ENCODE measurements at regions not wholly inside any gene's neighbourhood (a gene's known extent, or its start where the extent isn't known, plus 50 kb on each side); places are given as distances from the start of the nearest gene placed in this dataset.

DNA sequence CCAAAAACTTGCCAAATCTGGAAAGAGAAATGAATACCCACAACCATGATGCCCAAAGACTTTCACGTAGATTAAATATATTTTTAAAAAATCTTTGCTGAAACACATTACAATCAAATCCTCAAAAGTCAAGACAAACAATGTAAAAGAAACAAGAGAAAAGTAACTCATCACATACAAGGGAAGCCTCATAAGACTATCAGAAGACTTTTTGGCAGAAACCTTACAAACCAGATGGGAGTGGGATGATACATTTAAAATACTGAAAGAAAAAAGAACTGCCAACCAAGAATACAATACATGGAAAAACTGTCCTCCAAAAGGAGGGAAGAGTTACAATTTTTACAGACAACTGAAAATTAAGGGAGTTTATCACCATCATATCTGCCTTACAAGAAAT lies 319.0 kb upstream of the INTU start:
- TF ChIP-seq, protein P1, sequence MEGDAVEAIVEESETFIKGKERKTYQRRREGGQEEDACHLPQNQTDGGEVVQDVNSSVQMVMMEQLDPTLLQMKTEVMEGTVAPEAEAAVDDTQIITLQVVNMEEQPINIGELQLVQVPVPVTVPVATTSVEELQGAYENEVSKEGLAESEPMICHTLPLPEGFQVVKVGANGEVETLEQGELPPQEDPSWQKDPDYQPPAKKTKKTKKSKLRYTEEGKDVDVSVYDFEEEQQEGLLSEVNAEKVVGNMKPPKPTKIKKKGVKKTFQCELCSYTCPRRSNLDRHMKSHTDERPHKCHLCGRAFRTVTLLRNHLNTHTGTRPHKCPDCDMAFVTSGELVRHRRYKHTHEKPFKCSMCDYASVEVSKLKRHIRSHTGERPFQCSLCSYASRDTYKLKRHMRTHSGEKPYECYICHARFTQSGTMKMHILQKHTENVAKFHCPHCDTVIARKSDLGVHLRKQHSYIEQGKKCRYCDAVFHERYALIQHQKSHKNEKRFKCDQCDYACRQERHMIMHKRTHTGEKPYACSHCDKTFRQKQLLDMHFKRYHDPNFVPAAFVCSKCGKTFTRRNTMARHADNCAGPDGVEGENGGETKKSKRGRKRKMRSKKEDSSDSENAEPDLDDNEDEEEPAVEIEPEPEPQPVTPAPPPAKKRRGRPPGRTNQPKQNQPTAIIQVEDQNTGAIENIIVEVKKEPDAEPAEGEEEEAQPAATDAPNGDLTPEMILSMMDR (IDR thresholded peaks at IDR 0.05; ENCODE audit: insufficient read depth, low read length): no peak
- no peak for TF ChIP-seq POLR2AphosphoS5 (IDR thresholded peaks at IDR 0.05; ENCODE audit: low read depth)
- TF ChIP-seq, protein P2, sequence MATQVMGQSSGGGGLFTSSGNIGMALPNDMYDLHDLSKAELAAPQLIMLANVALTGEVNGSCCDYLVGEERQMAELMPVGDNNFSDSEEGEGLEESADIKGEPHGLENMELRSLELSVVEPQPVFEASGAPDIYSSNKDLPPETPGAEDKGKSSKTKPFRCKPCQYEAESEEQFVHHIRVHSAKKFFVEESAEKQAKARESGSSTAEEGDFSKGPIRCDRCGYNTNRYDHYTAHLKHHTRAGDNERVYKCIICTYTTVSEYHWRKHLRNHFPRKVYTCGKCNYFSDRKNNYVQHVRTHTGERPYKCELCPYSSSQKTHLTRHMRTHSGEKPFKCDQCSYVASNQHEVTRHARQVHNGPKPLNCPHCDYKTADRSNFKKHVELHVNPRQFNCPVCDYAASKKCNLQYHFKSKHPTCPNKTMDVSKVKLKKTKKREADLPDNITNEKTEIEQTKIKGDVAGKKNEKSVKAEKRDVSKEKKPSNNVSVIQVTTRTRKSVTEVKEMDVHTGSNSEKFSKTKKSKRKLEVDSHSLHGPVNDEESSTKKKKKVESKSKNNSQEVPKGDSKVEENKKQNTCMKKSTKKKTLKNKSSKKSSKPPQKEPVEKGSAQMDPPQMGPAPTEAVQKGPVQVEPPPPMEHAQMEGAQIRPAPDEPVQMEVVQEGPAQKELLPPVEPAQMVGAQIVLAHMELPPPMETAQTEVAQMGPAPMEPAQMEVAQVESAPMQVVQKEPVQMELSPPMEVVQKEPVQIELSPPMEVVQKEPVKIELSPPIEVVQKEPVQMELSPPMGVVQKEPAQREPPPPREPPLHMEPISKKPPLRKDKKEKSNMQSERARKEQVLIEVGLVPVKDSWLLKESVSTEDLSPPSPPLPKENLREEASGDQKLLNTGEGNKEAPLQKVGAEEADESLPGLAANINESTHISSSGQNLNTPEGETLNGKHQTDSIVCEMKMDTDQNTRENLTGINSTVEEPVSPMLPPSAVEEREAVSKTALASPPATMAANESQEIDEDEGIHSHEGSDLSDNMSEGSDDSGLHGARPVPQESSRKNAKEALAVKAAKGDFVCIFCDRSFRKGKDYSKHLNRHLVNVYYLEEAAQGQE (IDR thresholded peaks at IDR 0.05; ENCODE audit: insufficient replicate concordance, low read depth): no peak

All from HL-60 (cell line).